ENCODE measurements at regions not wholly inside any gene's neighbourhood (a gene's known extent, or its start where the extent isn't known, plus 50 kb on each side); places are given as distances from the start of the nearest gene placed in this dataset.

- Histone ChIP-seq H3K27me3 (ENCODE audit: control insufficient read depth in 3 of 3, insufficient read depth in 3 of 3, low read length in 2 of 3) (no peaks in the 10 kb centered on the region), H3K9ac (ENCODE audit: insufficient read depth in 1 of 2, low read length in 2 of 2) (no peak overlapping the region), H3K4me3 (no peak overlapping the region), H3K9me3 (ENCODE audit: control insufficient read depth in 4 of 4, insufficient read depth in 3 of 4, low read length in 3 of 4) (peaks cover 0 to 7% (median 2%) of the 10 kb centered on the region in 4 donors), H3K36me3 (ENCODE audit: control insufficient read depth in 4 of 4, insufficient read depth in 4 of 4, low read length in 4 of 4) (no peaks in the 10 kb centered on the region), H3K4me1 (ENCODE audit: control insufficient read depth in 5 of 5, insufficient read depth in 5 of 5, low read length in 5 of 5) (no peaks in the 10 kb centered on the region), H3K27ac (ENCODE audit: low read depth in 1 of 2, low read length in 1 of 2) (no peak overlapping the region)
- ATAC-seq (ENCODE audit: insufficient read depth, low FRiP score) (no peak), DNase-seq (no peak)
- no peak for TF ChIP-seq CTCF (IDR thresholded peaks at IDR 0.05; ENCODE audit: control extremely low read depth, extremely low read depth)
These were observed 383.3 kb upstream of the KAZN start for GRCh38 chr1:14215151-14215550.

DNA sequence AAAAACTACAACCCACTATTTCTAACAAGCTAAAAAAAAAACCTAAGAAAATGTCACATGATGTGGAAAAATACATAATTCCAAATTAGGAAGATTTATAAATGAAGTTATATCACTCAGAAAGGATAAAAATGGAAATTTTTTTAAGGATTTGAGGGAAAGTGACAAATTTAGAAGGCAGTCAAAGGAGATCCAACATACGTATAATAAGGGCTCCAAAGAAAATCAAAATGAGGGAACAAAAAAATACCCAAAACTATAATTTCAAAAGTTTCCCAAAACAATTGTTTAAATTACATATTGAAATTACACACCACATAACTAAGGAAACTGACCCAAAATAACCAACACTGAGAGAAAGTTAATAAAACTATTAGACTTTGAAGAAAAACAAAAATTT, 381.1 kb upstream of the KAZN start:
- H3K27ac ChIP-seq (ENCODE audit: low read depth in 1 of 2, low read length in 1 of 2) = no peak overlapping the region
- WGBS, 2 donors = 56 to 99% methylated on average over 1 of the region's 1 CpG
- no peak overlapping the region for H3K4me3 ChIP-seq
- no peak for DNase-seq
- no peak overlapping the region for H3K9ac ChIP-seq (ENCODE audit: insufficient read depth in 1 of 2, low read length in 2 of 2)
- H3K9me3 ChIP-seq (ENCODE audit: control insufficient read depth in 4 of 4, insufficient read depth in 3 of 4, low read length in 3 of 4) = peaks cover 0 to 6% (median 2%) of the 10 kb centered on the region in 4 donors
- H3K36me3 ChIP-seq (ENCODE audit: control insufficient read depth in 4 of 4, insufficient read depth in 4 of 4, low read length in 4 of 4) = no peaks in the 10 kb centered on the region
- H3K4me1 ChIP-seq (ENCODE audit: control insufficient read depth in 5 of 5, insufficient read depth in 5 of 5, low read length in 5 of 5) = no peaks in the 10 kb centered on the region
- H3K27me3 ChIP-seq (ENCODE audit: control insufficient read depth in 3 of 3, insufficient read depth in 3 of 3, low read length in 2 of 3) = no peaks in the 10 kb centered on the region
- ATAC-seq (ENCODE audit: insufficient read depth, low FRiP score) = no peak
- TF ChIP-seq CTCF (IDR thresholded peaks at IDR 0.05; ENCODE audit: control extremely low read depth, extremely low read depth) = no peak

GRCh38 chr1:14220324-14220723, 378.2 kb upstream of the KAZN start:
- peaks cover 0 to 6% (median 2%) of the 10 kb centered on the region in 4 donors for H3K9me3 ChIP-seq (ENCODE audit: control insufficient read depth in 4 of 4, insufficient read depth in 3 of 4, low read length in 3 of 4)
- ATAC-seq (ENCODE audit: insufficient read depth, low FRiP score) (no peak), DNase-seq (no peak)
- no peak overlapping the region for H3K9ac ChIP-seq (ENCODE audit: insufficient read depth in 1 of 2, low read length in 2 of 2)
- H3K36me3 ChIP-seq (ENCODE audit: control insufficient read depth in 4 of 4, insufficient read depth in 4 of 4, low read length in 4 of 4) = no peaks in the 10 kb centered on the region
- no peak overlapping the region for H3K4me3 ChIP-seq
- 77 to 90% methylated on average over 4 of the region's 4 CpGs for WGBS, 2 donors
- no peaks in the 10 kb centered on the region for H3K4me1 ChIP-seq (ENCODE audit: control insufficient read depth in 5 of 5, insufficient read depth in 5 of 5, low read length in 5 of 5)
- TF ChIP-seq CTCF (IDR thresholded peaks at IDR 0.05; ENCODE audit: control extremely low read depth, extremely low read depth) = no peak
- H3K27me3 ChIP-seq (ENCODE audit: control insufficient read depth in 3 of 3, insufficient read depth in 3 of 3, low read length in 2 of 3) = no peaks in the 10 kb centered on the region
- no peak overlapping the region for H3K27ac ChIP-seq (ENCODE audit: low read depth in 1 of 2, low read length in 1 of 2)

DNA sequence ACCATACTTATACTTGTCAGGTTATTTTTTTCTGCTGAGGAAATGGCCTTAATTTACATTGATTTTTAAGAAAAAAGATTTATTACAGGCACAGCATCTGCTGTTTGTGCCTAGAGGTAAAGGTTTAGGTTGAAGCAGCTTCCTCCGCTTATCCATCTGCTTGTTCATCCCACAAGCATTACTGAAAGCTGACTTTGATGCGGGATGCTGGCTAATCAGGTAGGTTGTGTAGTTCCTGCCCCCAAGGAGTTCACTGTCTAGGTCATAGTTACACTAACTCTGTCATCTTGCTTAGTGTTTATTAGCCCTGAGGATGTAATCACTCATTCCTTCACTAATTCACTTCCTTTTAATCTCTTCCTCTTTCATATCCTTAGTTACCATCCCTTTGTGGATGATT, 377.7 kb upstream of the KAZN start:
- Histone ChIP-seq H3K27ac (ENCODE audit: low read depth in 1 of 2, low read length in 1 of 2) (no peak overlapping the region), H3K9me3 (ENCODE audit: control insufficient read depth in 4 of 4, insufficient read depth in 3 of 4, low read length in 3 of 4) (peaks cover 0 to 9% (median 3%) of the 10 kb centered on the region in 4 donors), H3K4me3 (no peak overlapping the region), H3K9ac (ENCODE audit: insufficient read depth in 1 of 2, low read length in 2 of 2) (no peak overlapping the region), H3K27me3 (ENCODE audit: control insufficient read depth in 3 of 3, insufficient read depth in 3 of 3, low read length in 2 of 3) (no peaks in the 10 kb centered on the region), H3K36me3 (ENCODE audit: control insufficient read depth in 4 of 4, insufficient read depth in 4 of 4, low read length in 4 of 4) (no peaks in the 10 kb centered on the region), H3K4me1 (ENCODE audit: control insufficient read depth in 5 of 5, insufficient read depth in 5 of 5, low read length in 5 of 5) (no peaks in the 10 kb centered on the region)
- no peak for TF ChIP-seq CTCF (IDR thresholded peaks at IDR 0.05; ENCODE audit: control extremely low read depth, extremely low read depth)
- 88 to 93% methylated on average over 2 of the region's 2 CpGs for whole genome bisulfite sequencing, 2 donors
- ATAC-seq (ENCODE audit: insufficient read depth, low FRiP score) (no peak), DNase-seq (no peak)
